ENCODE measurements at regions not wholly inside any gene's neighbourhood (a gene's known extent, or its start where the extent isn't known, plus 50 kb on each side); places are given as distances from the start of the nearest gene placed in this dataset.

DNA sequence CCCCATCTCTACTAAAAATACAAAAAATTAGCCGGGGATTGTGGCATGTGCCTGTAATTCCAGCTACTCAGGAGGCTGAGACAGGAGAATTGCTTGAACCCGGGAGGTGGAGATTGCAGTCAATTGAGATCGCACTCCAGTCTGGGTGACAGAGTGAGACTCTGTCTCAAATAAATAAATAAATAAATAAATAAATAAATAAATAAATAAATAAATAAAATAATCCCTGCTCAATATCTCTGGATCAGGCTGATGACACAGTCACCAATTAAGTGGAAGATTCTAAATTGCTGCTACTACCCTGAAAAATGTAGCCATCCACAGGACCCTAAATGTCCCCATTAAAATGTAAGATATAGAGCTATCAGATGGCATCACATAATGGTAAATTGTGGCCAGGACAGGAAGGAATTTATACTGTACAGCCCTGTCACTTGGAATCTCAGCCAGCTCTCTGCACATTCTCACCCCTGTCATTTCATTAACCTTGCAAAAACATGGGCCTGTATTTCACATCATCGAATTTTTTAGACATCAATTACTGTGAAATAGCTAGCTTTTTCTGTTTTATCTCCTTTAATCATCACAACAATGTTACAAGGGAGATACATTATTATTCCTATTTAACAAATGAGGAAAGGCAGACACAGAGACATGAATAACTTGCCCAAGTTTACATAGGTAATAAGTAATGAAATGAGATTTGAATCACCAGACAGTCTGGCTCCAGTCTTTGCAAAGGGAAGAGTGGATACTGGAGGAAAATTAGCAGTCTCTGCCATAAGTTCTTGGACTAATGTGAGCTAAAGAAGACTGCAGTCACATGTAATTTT lies 56.7 kb upstream of the NTPCR start:
- TF ChIP-seq, protein P1, sequence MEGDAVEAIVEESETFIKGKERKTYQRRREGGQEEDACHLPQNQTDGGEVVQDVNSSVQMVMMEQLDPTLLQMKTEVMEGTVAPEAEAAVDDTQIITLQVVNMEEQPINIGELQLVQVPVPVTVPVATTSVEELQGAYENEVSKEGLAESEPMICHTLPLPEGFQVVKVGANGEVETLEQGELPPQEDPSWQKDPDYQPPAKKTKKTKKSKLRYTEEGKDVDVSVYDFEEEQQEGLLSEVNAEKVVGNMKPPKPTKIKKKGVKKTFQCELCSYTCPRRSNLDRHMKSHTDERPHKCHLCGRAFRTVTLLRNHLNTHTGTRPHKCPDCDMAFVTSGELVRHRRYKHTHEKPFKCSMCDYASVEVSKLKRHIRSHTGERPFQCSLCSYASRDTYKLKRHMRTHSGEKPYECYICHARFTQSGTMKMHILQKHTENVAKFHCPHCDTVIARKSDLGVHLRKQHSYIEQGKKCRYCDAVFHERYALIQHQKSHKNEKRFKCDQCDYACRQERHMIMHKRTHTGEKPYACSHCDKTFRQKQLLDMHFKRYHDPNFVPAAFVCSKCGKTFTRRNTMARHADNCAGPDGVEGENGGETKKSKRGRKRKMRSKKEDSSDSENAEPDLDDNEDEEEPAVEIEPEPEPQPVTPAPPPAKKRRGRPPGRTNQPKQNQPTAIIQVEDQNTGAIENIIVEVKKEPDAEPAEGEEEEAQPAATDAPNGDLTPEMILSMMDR (conservative IDR thresholded peaks at IDR 0.05) = no peak
- no peak for TF ChIP-seq ZFX (IDR thresholded peaks at IDR 0.05)
